GM21786 (cell line): ENCODE measurements at regions not wholly inside any gene's neighbourhood (a gene's known extent, or its start where the extent isn't known, plus 50 kb on each side); places are given as distances from the start of the nearest gene placed in this dataset.

ENCODE experiments used
- ATAC-seq: cut with Tn5 transposase; IDR thresholded peaks from one replicate; pipeline ENCODE4 v1.9.1; 2021; ENCODE audit not compliant: unreplicated experiment

- ATAC-seq, result no peak
Observed at GRCh38 chr13:74820809-74821208, 661.2 kb downstream of the TBC1D4 start.

- ATAC-seq, result no peak
Observed at GRCh38 chr13:74819549-74819948, 662.4 kb downstream of the TBC1D4 start.

- no peak for ATAC-seq
Observed at GRCh38 chr13:74816737-74817136, 665.2 kb downstream of the TBC1D4 start.

GRCh38 chr13:74796157-74796556 lies 662.0 kb upstream of the KLF12 start:
- no peak for ATAC-seq

- no peak for ATAC-seq
Observed at GRCh38 chr13:74795526-74795925, 661.3 kb upstream of the KLF12 start.

GRCh38 chr13:74794582-74794981 lies 660.4 kb upstream of the KLF12 start:
- no peak for ATAC-seq

GRCh38 chr13:74794147-74794546 lies 659.9 kb upstream of the KLF12 start:
- no peak for ATAC-seq

GRCh38 chr13:74784959-74785358 lies 650.8 kb upstream of the KLF12 start:
- no peak for ATAC-seq

- ATAC-seq, result no peak
Observed at GRCh38 chr13:74778946-74779345, 644.7 kb upstream of the KLF12 start.

GRCh38 chr13:74778087-74778486 lies 643.9 kb upstream of the KLF12 start:
- no peak for ATAC-seq

GRCh38 chr13:74774264-74774663 lies 640.1 kb upstream of the KLF12 start:
- ATAC-seq, result no peak

- no peak for ATAC-seq
Observed at GRCh38 chr13:74773248-74773647, 639.0 kb upstream of the KLF12 start.

- no peak for ATAC-seq
Observed at GRCh38 chr13:74771964-74772363, 637.8 kb upstream of the KLF12 start.

- no peak for ATAC-seq
Observed at GRCh38 chr13:74770361-74770760, 636.2 kb upstream of the KLF12 start.

GRCh38 chr13:74769333-74769732 lies 635.1 kb upstream of the KLF12 start:
- ATAC-seq, result no peak

GRCh38 chr13:74768521-74769085 lies 634.4 kb upstream of the KLF12 start:
- no peak for ATAC-seq

GRCh38 chr13:74767050-74767449 lies 632.8 kb upstream of the KLF12 start:
- no peak for ATAC-seq

GRCh38 chr13:74765955-74766354 lies 631.8 kb upstream of the KLF12 start:
- no peak for ATAC-seq

- no peak for ATAC-seq
Observed at GRCh38 chr13:74761801-74762757, 627.9 kb upstream of the KLF12 start.

- no peak for ATAC-seq
Observed at GRCh38 chr13:74758188-74758587, 624.0 kb upstream of the KLF12 start.

- no peak for ATAC-seq
Observed at GRCh38 chr13:74755065-74755464, 620.9 kb upstream of the KLF12 start.

GRCh38 chr13:74751739-74752138 lies 617.5 kb upstream of the KLF12 start:
- no peak for ATAC-seq
